ENCODE measurements at regions not wholly inside any gene's neighbourhood (a gene's known extent, or its start where the extent isn't known, plus 50 kb on each side); places are given as distances from the start of the nearest gene placed in this dataset.

DNA sequence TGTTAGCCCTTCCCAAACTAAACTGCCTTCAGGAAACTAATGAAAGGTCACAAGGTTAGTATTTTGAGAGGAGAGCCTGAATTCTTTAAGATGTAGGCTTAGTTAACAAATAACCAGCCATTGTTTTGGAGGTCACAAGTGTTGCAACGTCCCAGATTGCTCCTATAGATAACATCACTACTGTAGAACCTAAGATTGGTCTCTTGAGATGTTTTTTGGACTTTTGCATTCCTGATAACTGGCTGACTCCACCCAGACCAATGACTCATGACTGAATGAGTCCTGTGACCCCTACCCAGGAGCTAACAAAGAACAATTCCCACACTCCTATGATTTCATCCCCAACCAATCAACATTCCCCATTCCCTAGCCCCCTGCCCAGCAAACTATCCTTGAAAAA lies 178.8 kb downstream of the SCP2D1 start:
- no peaks in the 10 kb centered on the region for H3K4me1 ChIP-seq (replicated peaks in 1 of 2)
- H3K36me3 ChIP-seq (replicated peaks in 1 of 2), result no peaks in the 10 kb centered on the region
- no peaks in the 10 kb centered on the region for H3K9me3 ChIP-seq (replicated peaks in 1 of 3)
- TF ChIP-seq, protein P1, sequence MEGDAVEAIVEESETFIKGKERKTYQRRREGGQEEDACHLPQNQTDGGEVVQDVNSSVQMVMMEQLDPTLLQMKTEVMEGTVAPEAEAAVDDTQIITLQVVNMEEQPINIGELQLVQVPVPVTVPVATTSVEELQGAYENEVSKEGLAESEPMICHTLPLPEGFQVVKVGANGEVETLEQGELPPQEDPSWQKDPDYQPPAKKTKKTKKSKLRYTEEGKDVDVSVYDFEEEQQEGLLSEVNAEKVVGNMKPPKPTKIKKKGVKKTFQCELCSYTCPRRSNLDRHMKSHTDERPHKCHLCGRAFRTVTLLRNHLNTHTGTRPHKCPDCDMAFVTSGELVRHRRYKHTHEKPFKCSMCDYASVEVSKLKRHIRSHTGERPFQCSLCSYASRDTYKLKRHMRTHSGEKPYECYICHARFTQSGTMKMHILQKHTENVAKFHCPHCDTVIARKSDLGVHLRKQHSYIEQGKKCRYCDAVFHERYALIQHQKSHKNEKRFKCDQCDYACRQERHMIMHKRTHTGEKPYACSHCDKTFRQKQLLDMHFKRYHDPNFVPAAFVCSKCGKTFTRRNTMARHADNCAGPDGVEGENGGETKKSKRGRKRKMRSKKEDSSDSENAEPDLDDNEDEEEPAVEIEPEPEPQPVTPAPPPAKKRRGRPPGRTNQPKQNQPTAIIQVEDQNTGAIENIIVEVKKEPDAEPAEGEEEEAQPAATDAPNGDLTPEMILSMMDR (IDR thresholded peaks at IDR 0.05), result no peak
- TF ChIP-seq POLR2A (IDR thresholded peaks at IDR 0.05), result no peak
- intact Hi-C loops (cut with DNase I), result no loop called here
- 44 to 67% (median 51%) methylated on average over 1 of the region's 1 CpG for whole genome bisulfite sequencing, 4 donors
- H3K27me3 ChIP-seq, result no peaks in the 10 kb centered on the region
- H3K4me3 ChIP-seq, result no peak overlapping the region
- no peak overlapping the region for H3K27ac ChIP-seq
- peak in 1 of 7 donors; percentile 3 for DNase-seq

DNA sequence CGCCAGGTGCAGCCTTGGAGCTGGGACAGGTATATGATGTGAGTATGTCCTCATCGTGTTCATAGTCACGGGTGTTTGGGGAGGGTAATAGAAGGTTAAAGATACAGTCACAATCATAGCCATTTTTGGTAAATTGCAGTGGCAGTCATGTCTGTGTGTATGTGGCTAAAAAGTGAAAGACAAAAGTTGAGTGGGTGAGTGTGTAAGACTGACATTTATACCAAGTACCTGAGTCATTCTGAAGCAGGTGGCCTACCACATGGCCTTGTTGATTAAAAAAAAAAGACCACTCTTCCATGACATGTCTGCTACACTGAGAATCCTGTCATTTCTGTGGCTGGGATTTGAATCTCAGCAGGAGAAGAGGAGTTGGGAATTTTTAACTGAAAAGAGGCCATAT lies 181.9 kb downstream of the SCP2D1 start:
- no peak for DNase-seq
- Histone ChIP-seq H3K4me3 (no peak overlapping the region), H3K27ac (no peak overlapping the region), H3K36me3 (replicated peaks in 1 of 2) (no peaks in the 10 kb centered on the region), H3K27me3 (no peaks in the 10 kb centered on the region), H3K9me3 (replicated peaks in 1 of 3) (no peaks in the 10 kb centered on the region), H3K4me1 (replicated peaks in 1 of 2) (peaks cover 0 to 4% of the 10 kb centered on the region in 2 donors)
- WGBS, 4 donors, result 78 to 96% (median 86%) methylated on average over 3 of the region's 3 CpGs
- intact Hi-C loops (cut with DNase I), result no loop called here
- TF ChIP-seq POLR2A (IDR thresholded peaks at IDR 0.05), result no peak
- TF ChIP-seq, protein P1 (IDR thresholded peaks at IDR 0.05), result no peak

DNA sequence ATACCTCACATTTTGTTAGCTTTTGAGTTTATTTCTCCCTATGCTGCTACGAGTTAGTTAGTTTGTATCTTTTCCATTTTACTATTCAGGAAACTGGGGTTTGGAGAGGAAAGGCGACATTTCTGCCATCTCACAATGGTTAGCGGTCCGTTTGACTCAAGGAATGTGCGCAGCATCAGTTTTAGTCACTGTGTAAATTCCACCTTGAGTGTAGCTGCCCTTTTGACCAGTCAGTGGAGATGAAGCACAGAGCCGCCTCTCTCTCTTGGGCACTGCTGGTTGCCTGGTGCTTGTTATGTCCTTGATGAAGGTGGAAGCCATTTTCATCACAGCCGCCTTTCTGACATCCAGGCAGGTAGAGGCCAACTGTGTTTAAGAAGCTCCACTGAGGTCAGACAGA lies 185.5 kb downstream of the SCP2D1 start:
- Histone ChIP-seq H3K9me3 (replicated peaks in 1 of 3) (no peaks in the 10 kb centered on the region), H3K4me1 (replicated peaks in 1 of 2) (peaks cover 0 to 8% of the 10 kb centered on the region in 2 donors), H3K27me3 (no peaks in the 10 kb centered on the region), H3K4me3 (no peak overlapping the region), H3K27ac (no peak overlapping the region), H3K36me3 (replicated peaks in 1 of 2) (no peaks in the 10 kb centered on the region)
- intact Hi-C loops (cut with DNase I), result no loop called here
- TF ChIP-seq, protein P1 (IDR thresholded peaks at IDR 0.05), result no peak
- DNase-seq, result peak in 1 of 7 donors; percentile 40
- WGBS, 4 donors, result 93 to 96% (median 95%) methylated on average over 7 of the region's 7 CpGs

DNA sequence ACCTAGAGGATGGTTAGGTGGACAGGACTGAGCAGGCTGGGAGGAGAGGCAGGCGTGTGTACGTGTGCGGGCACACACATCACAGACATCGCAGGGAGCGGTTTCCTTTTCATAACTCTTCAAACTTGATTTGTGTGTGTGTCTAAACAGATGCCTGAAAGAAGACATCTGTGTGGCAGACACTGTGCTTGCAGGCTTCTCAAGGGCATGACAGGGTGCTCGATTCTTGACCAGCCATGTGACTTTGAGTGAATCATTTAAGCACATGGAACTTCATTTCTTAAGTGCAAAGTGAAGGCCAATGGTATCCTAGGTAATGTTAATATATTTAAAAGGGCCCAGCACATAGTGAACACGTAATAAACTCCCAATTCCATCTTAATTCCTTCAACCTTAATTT lies 186.5 kb downstream of the SCP2D1 start:
- no peak overlapping the region for H3K4me3 ChIP-seq
- TF ChIP-seq POLR2A (IDR thresholded peaks at IDR 0.05), result no peak
- TF ChIP-seq, protein P1 (IDR thresholded peaks at IDR 0.05), result no peak
- WGBS, 4 donors, result 64 to 77% (median 70%) methylated on average over 7 of the region's 7 CpGs

More for the DNA sequence above, 186.5 kb downstream of the SCP2D1 start:
- Histone ChIP-seq H3K36me3 (replicated peaks in 1 of 2) (no peaks in the 10 kb centered on the region), H3K27ac (peak overlapping the region in 1 of 5 donors; percentile 1), H3K9me3 (replicated peaks in 1 of 3) (no peaks in the 10 kb centered on the region), H3K4me1 (replicated peaks in 1 of 2) (peaks cover 0 to 8% of the 10 kb centered on the region in 2 donors), H3K27me3 (no peaks in the 10 kb centered on the region)
- intact Hi-C loops (cut with DNase I), result no loop called here
- peak in 5 of 7 donors; percentile 24 to 60 (median 42) for DNase-seq

All from adrenal gland (tissue), 9 donors.